Activated CD4-positive, alpha-beta T cell treated with anti-CD3 and anti-CD28 coated beads, Interleukin-2, amount 50 U/mL, for 4 hours (primary cell): ENCODE measurements at regions not wholly inside any gene's neighbourhood (a gene's known extent, or its start where the extent isn't known, plus 50 kb on each side); places are given as distances from the start of the nearest gene placed in this dataset.

ENCODE experiments used
- DNase-seq, 2 experiments: peaks; one replicate each; pipeline ENCODE4 v3.0.0-alpha.2; 2020

DNA sequence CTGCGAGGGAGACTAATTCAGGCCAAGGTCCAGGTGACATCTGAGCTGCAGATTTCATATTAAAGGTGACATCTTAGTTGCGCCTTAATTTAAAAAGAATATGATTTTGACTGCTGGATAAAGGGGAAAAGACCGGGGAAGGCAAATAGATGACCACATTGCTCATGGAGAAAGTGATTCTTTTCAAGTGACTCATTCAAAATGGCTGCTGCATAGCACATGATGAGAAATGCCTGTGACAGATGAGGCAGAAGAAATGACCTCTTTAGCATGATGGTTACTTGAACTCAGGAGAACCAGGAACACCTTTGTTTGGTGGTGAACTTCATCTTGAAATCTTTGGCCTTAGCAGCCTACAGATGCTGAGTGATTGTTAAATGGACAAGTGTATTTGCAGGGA is 385.8 kb upstream of the TRIB2 start:
- DNase-seq: no peak

DNA sequence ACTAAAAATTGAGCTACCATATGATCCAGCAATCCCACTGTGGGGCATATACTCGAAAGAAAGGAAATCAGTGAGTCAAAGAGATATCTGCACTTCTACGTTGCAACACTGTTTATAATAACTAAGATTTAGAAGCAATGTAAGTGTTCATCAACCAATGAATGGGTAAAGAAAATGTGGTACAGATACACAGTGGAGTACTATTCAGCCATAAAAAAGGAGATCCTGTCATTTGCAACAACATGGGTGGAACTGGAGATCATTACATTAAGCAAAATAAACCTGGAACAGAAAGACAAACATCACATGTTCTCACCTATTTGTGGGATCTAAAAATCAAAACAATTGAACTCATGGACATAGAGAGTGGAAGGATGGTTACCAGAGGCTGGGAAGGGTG is 385.0 kb upstream of the TRIB2 start:
- no peak for DNase-seq

- DNase-seq: no peak
Measured at GRCh38 chr2:12333293-12333692, 383.4 kb upstream of the TRIB2 start.

GRCh38 chr2:12334412-12334966 is 382.2 kb upstream of the TRIB2 start:
- DNase-seq: no peak

DNA sequence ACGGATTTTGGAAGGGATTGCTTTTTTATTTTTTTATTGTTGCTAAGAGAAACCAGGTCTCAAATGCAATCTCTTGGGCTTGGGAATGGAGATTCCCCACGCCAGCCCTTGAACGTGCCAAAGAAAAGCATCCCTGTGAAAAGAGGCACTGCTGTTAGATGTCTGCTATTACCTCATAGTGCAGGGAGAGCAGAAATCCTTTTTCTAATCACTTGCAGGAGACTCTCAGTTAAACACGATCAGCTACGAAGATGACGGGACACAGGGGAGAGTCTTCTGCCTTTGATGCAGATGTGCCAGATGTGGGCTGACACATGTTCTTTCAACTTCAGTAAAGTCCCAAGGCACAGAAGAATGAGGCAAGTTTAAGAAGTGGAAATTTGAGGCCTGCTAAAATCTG is 381.6 kb upstream of the TRIB2 start:
- DNase-seq: no peak

DNA sequence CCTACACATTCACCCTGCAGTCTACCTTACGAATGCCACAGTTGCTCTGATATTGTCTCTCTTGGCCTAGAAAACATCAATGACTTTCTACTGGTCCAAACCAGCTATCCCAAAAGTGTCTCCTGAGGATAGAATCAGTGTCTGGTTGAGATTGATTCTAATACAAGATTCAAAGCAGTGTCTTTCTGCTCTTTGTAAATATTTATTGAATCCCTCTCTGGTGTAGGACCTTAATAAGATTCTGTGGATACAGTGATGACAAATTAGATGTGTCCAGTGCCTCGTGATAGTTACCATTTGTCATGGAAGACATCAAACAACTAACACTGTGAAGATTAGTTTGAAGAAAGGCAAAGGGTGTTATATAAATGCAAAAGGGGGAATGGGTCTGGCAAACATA is 380.7 kb upstream of the TRIB2 start:
- DNase-seq: no peak

- no peak for DNase-seq
Measured at GRCh38 chr2:12338946-12339697, 377.6 kb upstream of the TRIB2 start.

- no peak for DNase-seq
Measured at GRCh38 chr2:12340164-12340563, 376.6 kb upstream of the TRIB2 start.

- no peak for DNase-seq
Measured at GRCh38 chr2:12341215-12341614, 375.5 kb upstream of the TRIB2 start.

DNA sequence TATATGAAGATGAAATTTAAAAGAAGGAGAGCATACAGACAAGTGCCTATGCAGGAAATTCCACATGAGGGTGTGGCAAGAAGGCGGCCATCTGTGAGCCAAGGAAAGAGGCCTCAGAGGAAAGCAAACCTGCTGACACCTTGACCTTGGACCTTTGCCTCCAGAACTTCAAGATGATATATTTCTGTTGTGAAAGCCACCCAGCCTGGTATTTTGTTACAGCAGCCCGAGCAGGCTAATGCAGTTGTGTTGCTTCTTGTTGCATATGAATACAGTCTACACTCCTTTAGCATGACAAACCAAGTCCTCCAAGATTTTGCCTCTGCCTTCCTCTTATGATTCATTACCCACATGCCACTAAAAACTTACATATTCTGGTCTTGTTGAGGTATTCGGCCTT is 374.8 kb upstream of the TRIB2 start:
- no peak for DNase-seq

DNA sequence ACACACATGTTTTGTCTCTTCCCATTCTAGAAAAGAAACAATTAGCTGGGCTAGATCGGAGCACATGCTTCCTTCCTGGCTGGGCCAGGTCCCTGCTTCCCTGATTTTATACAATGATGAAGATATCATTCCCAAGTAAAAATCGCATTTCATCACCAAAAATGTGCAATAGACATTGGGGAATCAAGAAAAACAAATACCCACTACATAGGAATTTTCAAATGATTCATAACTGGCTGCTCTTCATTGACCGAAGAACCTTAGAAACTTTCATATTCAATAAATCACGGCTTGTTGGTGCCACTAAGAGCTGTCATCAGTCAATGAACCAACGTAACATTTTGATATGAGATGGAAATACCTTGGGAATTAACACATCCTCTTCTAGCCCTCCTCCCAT is 373.6 kb upstream of the TRIB2 start:
- DNase-seq: no peak

DNA sequence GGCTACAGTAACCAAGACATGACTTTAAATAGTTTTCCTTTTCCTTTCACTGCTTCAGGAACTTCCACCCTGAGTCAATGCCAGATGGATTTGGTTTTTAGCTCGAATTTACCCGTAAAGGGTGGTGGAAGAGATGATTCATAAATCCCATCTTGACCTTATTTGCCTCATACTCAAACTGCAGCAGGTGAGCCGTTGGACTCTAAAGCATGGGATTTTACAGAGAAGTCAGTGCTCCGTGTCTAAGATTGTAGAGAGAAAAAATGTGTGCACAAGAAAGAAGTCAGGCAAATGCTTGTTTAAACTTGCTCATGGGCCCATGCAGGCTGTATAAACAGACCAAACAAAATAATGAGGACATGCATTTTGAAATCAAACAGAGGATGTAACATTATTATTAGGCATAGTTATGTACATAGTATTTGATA is 369.7 kb upstream of the TRIB2 start:
- no peak for DNase-seq

- no peak for DNase-seq
Measured at GRCh38 chr2:12348216-12348615, 368.5 kb upstream of the TRIB2 start.

- DNase-seq: no peak
Measured at GRCh38 chr2:12350821-12351220, 365.9 kb upstream of the TRIB2 start.

DNA sequence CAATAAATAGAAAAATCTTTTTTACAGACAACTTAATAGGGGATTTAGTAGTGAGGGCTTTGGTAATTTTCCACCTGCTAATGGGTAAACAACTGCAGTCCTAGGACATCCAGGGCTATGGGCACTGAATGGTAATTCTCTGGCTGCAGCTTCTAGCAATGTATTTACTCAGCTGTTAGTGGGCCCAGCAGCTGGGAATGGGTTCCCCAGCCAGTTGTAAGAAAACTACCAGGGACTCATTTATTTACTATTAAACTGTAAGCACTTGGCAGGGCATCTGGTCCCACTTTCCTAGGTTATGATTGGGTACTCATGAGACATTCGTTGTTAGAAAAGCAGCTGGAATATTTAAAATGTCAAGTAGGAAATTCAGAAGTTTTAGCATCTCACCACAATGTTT is 363.8 kb upstream of the TRIB2 start:
- no peak for DNase-seq

GRCh38 chr2:12361506-12361905 is 355.2 kb upstream of the TRIB2 start:
- no peak for DNase-seq

- DNase-seq: no peak
Measured at GRCh38 chr2:12363138-12363537, 353.6 kb upstream of the TRIB2 start.

- DNase-seq: no peak
Measured at GRCh38 chr2:12363569-12363968, 353.2 kb upstream of the TRIB2 start.

DNA sequence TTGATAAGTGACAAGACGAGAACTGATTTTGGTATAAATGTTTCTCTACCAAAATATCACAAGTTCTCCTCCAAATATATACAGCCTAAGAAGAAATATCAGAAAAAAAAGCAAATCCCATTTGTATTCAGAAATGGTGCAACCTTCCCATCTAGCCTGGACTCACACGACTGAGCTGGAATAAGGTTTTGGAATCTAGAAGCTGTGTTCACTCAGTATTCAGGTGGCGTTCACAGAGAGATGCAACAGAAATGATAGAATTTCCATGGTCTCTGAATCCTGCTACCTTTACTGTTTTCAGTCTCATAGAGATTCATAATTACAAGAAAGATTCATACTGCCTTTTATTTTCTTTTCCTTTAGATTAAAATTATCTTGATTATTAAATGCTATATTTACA is 347.2 kb upstream of the TRIB2 start:
- no peak for DNase-seq

DNA sequence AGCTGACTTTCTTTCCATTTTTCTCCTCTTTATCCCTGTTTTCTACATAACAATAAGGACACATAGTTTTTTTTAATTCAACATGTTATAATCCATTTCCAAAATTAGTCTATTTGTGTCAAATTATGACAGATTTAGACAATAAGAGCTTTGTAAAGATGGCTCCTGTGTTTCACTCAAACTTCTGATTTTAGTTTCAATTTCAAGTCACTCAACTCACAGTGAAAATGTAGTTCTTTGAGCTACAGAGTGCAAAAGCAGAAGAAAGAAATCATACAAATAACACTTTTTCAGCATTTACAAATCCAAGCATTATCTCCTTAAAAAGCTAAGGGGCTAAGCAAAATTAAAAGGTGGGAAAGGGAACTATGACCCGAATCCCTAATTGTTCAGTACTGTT is 340.7 kb upstream of the TRIB2 start:
- DNase-seq: no peak

- no peak for DNase-seq
Measured at GRCh38 chr2:12379143-12379542, 337.6 kb upstream of the TRIB2 start.

GRCh38 chr2:12381543-12382325 is 335.0 kb upstream of the TRIB2 start:
- DNase-seq: no peak

DNA sequence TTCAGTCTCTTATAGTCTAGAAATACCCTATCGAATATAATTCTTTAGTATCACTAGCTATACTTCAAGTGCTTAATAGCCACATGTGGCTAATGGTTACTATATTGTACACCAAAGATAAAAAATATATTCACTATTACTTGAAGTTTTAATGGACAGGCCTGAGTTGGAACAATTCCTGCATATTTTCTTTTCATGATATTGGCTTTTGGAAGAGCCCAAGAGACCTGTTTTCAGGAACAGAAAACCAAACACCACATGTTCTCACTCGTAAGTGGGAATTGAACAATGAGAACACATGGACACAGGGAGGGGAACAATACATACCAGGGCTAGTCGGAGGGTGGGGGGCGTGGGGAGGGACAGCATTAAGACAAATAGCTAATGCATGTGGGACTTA is 334.4 kb upstream of the TRIB2 start:
- no peak for DNase-seq

DNA sequence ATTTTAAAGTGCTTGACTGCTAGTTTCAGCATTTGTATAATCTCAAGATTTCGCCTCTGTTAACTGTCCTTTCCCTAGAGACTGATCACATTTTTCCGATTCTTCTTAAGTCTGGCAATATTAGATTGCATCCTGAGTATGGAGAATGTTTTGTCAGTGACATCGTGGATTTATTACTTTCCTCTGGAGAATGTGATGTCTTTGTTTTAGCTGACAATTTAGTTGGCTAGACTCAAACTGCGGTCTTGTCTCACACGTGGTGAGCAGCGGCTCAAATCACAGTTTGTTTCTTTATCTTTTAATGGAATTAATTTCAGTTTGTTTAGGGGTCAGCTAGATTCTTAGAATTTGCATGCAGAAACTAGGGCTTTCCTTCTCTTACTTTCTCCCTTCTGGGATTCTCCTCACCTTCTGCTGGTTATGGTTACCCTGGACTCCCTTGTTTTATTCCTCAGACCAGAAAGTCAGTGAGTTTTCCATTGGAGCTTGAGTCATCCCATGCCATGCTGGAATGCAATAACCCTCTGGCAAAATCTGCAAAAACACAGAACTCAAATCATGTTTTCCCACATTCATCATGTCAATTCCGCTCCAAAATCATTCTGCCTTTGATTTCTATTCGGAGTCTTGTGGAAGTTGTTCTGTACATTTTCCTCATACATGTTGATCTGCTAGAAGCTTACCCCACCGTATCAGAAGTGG is 327.2 kb upstream of the TRIB2 start:
- DNase-seq: no peak
